WTC11 (cell line): ENCODE measurements at regions not wholly inside any gene's neighbourhood (a gene's known extent, or its start where the extent isn't known, plus 50 kb on each side); places are given as distances from the start of the nearest gene placed in this dataset.

ENCODE experiments used
- ATAC-seq: fragments of 200-7000 bp; cut with Tn5 transposase; 2 replicates; pipeline ENCODE4 v1.10.0; 2021; ENCODE audit warnings: mild to moderate bottlenecking, moderate library complexity
- CTCF ChIA-PET: fragments of 300-600 bp; sonication (Branson Sonifier 250); formaldehyde crosslinking; loops from one replicate; lab custom pipeline; 2021; ENCODE audit warnings: antibody characterized with exemption; lab: Charles Lee
- POLR2A ChIA-PET: fragments of 350-600 bp; sonication (Branson Sonifier 250); formaldehyde crosslinking; loops from one replicate; lab custom pipeline; 2021; ENCODE audit warnings: antibody characterized with exemption; lab: Charles Lee
- DNase-seq: peaks from one replicate; pipeline ENCODE4 v3.0.0; 2021; ENCODE audit warnings: low spot score
- H3K27ac Mint-ChIP-seq: 2 replicates; pipeline ENCODE4 v1.8.0; 2021; ENCODE audit warnings: mixed read lengths
- H3K27me3 Mint-ChIP-seq: 2 replicates; pipeline ENCODE4 v1.8.0; 2021; ENCODE audit warnings: low read depth, mild to moderate bottlenecking, moderate library complexity, mixed read lengths
- H3K36me3 Mint-ChIP-seq: 2 replicates; pipeline ENCODE4 v1.8.0; 2021; ENCODE audit warnings: mixed read lengths
- H3K4me1 Mint-ChIP-seq: 2 replicates; pipeline ENCODE4 v1.8.0; 2022; ENCODE audit warnings: mixed read lengths
- H3K4me3 Mint-ChIP-seq: 2 replicates; pipeline ENCODE4 v1.8.0; 2021; ENCODE audit warnings: mild to moderate bottlenecking, moderate library complexity, mixed read lengths
- H3K9me3 Mint-ChIP-seq: 2 replicates; pipeline ENCODE4 v1.8.0; 2021; ENCODE audit warnings: mixed read lengths
- E2F1 ChIP-seq: sonication (generic); formaldehyde crosslinking; IDR thresholded peaks from 2 replicates; pipeline ENCODE4 v1.8.0; 2022; ENCODE audit warnings: mild to moderate bottlenecking, missing genetic modification reagents
- ELF4 ChIP-seq: sonication (generic); formaldehyde crosslinking; IDR thresholded peaks from 2 replicates; pipeline ENCODE4 v1.8.1; 2022; ENCODE audit warnings: low read depth, mild to moderate bottlenecking, moderate library complexity, missing genetic modification reagents
- FOXK1 ChIP-seq: sonication (generic); formaldehyde crosslinking; IDR thresholded peaks from 2 replicates; pipeline ENCODE4 v1.8.0; 2022; ENCODE audit warnings: mild to moderate bottlenecking, moderate library complexity, missing genetic modification reagents
- GTF2I ChIP-seq: fragments of 250-450 bp; sonication (Bioruptor Pico); conservative IDR thresholded peaks from 2 replicates; pipeline ENCODE4 v1.4.0; 2021; ENCODE audit warnings: mild to moderate bottlenecking
- IRF2 ChIP-seq: sonication (generic); formaldehyde crosslinking; IDR thresholded peaks from 2 replicates; pipeline ENCODE4 v1.8.0; 2022; ENCODE audit warnings: low read depth, missing genetic modification reagents, borderline replicate concordance
- JAZF1 ChIP-seq: fragments of 250-450 bp; sonication (Bioruptor Pico); IDR thresholded peaks from 2 replicates; pipeline ENCODE4 v1.9.0; 2021; ENCODE audit warnings: moderate library complexity, mild to moderate bottlenecking, inconsistent platforms
- KAT7 ChIP-seq: sonication (generic); formaldehyde crosslinking; IDR thresholded peaks from 2 replicates; pipeline ENCODE4 v1.8.1; 2023; ENCODE audit warnings: missing genetic modification reagents, mild to moderate bottlenecking, borderline replicate concordance
- MAX ChIP-seq: sonication (generic); formaldehyde crosslinking; IDR thresholded peaks from 2 replicates; pipeline ENCODE4 v1.8.0; 2022; ENCODE audit warnings: mild to moderate bottlenecking, missing genetic modification reagents
- MLX ChIP-seq: sonication (generic); formaldehyde crosslinking; IDR thresholded peaks from 2 replicates; pipeline ENCODE4 v1.8.1; 2023; ENCODE audit warnings: mild to moderate bottlenecking, missing genetic modification reagents, moderate library complexity
- NR3C1 ChIP-seq: sonication (generic); formaldehyde crosslinking; conservative IDR thresholded peaks from 2 replicates; pipeline ENCODE4 v1.8.1; 2023; ENCODE audit warnings: low read depth, mild to moderate bottlenecking, missing genetic modification reagents
- PRRX2 ChIP-seq: fragments of 250-450 bp; sonication (Bioruptor Pico); IDR thresholded peaks from 2 replicates; pipeline ENCODE4 v1.8.0; 2021; ENCODE audit warnings: mild to moderate bottlenecking
- SP1 ChIP-seq: sonication (generic); formaldehyde crosslinking; conservative IDR thresholded peaks from 2 replicates; pipeline ENCODE4 v1.8.1; 2022; ENCODE audit warnings: missing genetic modification reagents
- TP53 ChIP-seq: sonication (generic); formaldehyde crosslinking; IDR thresholded peaks from 2 replicates; pipeline ENCODE4 v1.8.1; 2023; ENCODE audit warnings: mild to moderate bottlenecking, missing genetic modification reagents
- ZMAT4 ChIP-seq: fragments of 250-450 bp; sonication (Bioruptor Pico); IDR thresholded peaks from 2 replicates; pipeline ENCODE4 v1.9.0; 2021; ENCODE audit warnings: mild to moderate bottlenecking
- TF ChIP-seq, protein P1 (sequence below): sonication (generic); formaldehyde crosslinking; IDR thresholded peaks from 2 replicates; pipeline ENCODE4 v1.8.1; 2023; ENCODE audit warnings: mild to moderate bottlenecking, missing genetic modification reagents
- TF ChIP-seq, protein P2 (sequence below): sonication (generic); formaldehyde crosslinking; IDR thresholded peaks from 2 replicates; pipeline ENCODE4 v1.8.0; 2023; ENCODE audit warnings: missing genetic modification reagents, mild to moderate bottlenecking, borderline replicate concordance
- TF ChIP-seq, protein P3 (sequence below): fragments of 250-450 bp; sonication (Bioruptor Pico); IDR thresholded peaks from 2 replicates; pipeline ENCODE4 v1.9.0; 2021; ENCODE audit warnings: mild to moderate bottlenecking, borderline replicate concordance
- TF ChIP-seq, protein P4 (sequence below): fragments of 200-600 bp; IDR thresholded peaks from 2 replicates; pipeline ENCODE4 v1.8.0; 2022; ENCODE audit warnings: antibody characterized with exemption

- Mint-ChIP-seq H3K36me3 (no peaks in the 10 kb centered on the region; the same call in 1 of the 2 replicates), H3K9me3 (peaks cover 13% of the 10 kb centered on the region), H3K27me3 (no peaks in the 10 kb centered on the region), H3K4me3 (no peak overlapping the region), H3K27ac (no peak overlapping the region), H3K4me1 (peaks cover 6% of the 10 kb centered on the region)
- CTCF ChIA-PET = interaction anchor here (1.2 kb wide), 1 partner anchor 257 kb away, joined by 3 read pairs; no protein-coding TSS in a partner anchor
- DNase-seq (no peak), ATAC-seq (no peak)
- POLR2A ChIA-PET = no interaction called here
- TF ChIP-seq, protein P1, sequence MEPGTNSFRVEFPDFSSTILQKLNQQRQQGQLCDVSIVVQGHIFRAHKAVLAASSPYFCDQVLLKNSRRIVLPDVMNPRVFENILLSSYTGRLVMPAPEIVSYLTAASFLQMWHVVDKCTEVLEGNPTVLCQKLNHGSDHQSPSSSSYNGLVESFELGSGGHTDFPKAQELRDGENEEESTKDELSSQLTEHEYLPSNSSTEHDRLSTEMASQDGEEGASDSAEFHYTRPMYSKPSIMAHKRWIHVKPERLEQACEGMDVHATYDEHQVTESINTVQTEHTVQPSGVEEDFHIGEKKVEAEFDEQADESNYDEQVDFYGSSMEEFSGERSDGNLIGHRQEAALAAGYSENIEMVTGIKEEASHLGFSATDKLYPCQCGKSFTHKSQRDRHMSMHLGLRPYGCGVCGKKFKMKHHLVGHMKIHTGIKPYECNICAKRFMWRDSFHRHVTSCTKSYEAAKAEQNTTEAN = no peak
- no peak for TF ChIP-seq PRRX2 (CRISPR knock-in tag)
- no peak for TF ChIP-seq FOXK1 (CRISPR knock-in tag)
- TF ChIP-seq JAZF1 (CRISPR knock-in tag) = no peak
- TF ChIP-seq, protein P2, sequence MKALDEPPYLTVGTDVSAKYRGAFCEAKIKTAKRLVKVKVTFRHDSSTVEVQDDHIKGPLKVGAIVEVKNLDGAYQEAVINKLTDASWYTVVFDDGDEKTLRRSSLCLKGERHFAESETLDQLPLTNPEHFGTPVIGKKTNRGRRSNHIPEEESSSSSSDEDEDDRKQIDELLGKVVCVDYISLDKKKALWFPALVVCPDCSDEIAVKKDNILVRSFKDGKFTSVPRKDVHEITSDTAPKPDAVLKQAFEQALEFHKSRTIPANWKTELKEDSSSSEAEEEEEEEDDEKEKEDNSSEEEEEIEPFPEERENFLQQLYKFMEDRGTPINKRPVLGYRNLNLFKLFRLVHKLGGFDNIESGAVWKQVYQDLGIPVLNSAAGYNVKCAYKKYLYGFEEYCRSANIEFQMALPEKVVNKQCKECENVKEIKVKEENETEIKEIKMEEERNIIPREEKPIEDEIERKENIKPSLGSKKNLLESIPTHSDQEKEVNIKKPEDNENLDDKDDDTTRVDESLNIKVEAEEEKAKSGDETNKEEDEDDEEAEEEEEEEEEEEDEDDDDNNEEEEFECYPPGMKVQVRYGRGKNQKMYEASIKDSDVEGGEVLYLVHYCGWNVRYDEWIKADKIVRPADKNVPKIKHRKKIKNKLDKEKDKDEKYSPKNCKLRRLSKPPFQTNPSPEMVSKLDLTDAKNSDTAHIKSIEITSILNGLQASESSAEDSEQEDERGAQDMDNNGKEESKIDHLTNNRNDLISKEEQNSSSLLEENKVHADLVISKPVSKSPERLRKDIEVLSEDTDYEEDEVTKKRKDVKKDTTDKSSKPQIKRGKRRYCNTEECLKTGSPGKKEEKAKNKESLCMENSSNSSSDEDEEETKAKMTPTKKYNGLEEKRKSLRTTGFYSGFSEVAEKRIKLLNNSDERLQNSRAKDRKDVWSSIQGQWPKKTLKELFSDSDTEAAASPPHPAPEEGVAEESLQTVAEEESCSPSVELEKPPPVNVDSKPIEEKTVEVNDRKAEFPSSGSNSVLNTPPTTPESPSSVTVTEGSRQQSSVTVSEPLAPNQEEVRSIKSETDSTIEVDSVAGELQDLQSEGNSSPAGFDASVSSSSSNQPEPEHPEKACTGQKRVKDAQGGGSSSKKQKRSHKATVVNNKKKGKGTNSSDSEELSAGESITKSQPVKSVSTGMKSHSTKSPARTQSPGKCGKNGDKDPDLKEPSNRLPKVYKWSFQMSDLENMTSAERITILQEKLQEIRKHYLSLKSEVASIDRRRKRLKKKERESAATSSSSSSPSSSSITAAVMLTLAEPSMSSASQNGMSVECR (CRISPR knock-in tag) = no peak
- TF ChIP-seq SP1 (CRISPR knock-in tag) = no peak
- TF ChIP-seq E2F1 (CRISPR knock-in tag) = no peak
- no peak for TF ChIP-seq ELF4
- TF ChIP-seq MAX (CRISPR knock-in tag) = no peak
- TF ChIP-seq, protein P3, sequence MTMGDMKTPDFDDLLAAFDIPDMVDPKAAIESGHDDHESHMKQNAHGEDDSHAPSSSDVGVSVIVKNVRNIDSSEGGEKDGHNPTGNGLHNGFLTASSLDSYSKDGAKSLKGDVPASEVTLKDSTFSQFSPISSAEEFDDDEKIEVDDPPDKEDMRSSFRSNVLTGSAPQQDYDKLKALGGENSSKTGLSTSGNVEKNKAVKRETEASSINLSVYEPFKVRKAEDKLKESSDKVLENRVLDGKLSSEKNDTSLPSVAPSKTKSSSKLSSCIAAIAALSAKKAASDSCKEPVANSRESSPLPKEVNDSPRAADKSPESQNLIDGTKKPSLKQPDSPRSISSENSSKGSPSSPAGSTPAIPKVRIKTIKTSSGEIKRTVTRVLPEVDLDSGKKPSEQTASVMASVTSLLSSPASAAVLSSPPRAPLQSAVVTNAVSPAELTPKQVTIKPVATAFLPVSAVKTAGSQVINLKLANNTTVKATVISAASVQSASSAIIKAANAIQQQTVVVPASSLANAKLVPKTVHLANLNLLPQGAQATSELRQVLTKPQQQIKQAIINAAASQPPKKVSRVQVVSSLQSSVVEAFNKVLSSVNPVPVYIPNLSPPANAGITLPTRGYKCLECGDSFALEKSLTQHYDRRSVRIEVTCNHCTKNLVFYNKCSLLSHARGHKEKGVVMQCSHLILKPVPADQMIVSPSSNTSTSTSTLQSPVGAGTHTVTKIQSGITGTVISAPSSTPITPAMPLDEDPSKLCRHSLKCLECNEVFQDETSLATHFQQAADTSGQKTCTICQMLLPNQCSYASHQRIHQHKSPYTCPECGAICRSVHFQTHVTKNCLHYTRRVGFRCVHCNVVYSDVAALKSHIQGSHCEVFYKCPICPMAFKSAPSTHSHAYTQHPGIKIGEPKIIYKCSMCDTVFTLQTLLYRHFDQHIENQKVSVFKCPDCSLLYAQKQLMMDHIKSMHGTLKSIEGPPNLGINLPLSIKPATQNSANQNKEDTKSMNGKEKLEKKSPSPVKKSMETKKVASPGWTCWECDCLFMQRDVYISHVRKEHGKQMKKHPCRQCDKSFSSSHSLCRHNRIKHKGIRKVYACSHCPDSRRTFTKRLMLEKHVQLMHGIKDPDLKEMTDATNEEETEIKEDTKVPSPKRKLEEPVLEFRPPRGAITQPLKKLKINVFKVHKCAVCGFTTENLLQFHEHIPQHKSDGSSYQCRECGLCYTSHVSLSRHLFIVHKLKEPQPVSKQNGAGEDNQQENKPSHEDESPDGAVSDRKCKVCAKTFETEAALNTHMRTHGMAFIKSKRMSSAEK (CRISPR knock-in tag) = no peak
- TF ChIP-seq ZMAT4 (CRISPR knock-in tag) = no peak
- TF ChIP-seq TP53 (CRISPR knock-in tag) = no peak
- no peak for TF ChIP-seq NR3C1
- TF ChIP-seq IRF2 = no peak
- no peak for TF ChIP-seq KAT7
- no peak for TF ChIP-seq GTF2I (CRISPR knock-in tag)
- no peak for TF ChIP-seq MLX (CRISPR knock-in tag)
- TF ChIP-seq, protein P4, sequence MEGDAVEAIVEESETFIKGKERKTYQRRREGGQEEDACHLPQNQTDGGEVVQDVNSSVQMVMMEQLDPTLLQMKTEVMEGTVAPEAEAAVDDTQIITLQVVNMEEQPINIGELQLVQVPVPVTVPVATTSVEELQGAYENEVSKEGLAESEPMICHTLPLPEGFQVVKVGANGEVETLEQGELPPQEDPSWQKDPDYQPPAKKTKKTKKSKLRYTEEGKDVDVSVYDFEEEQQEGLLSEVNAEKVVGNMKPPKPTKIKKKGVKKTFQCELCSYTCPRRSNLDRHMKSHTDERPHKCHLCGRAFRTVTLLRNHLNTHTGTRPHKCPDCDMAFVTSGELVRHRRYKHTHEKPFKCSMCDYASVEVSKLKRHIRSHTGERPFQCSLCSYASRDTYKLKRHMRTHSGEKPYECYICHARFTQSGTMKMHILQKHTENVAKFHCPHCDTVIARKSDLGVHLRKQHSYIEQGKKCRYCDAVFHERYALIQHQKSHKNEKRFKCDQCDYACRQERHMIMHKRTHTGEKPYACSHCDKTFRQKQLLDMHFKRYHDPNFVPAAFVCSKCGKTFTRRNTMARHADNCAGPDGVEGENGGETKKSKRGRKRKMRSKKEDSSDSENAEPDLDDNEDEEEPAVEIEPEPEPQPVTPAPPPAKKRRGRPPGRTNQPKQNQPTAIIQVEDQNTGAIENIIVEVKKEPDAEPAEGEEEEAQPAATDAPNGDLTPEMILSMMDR = no peak
Observed at GRCh38 chr1:218517459-218517858, 172.3 kb downstream of the TGFB2 start.
